OCI-LY7 (cell line): ENCODE measurements at regions not wholly inside any gene's neighbourhood (a gene's known extent, or its start where the extent isn't known, plus 50 kb on each side); places are given as distances from the start of the nearest gene placed in this dataset.

ENCODE experiments used
- BruUV-seq: library from RNA; stranded (reverse); fragments of 400-500 nt; replicated peaks from 2 replicates; lab custom pipeline; 2021; lab: Mats Ljungman, UMichigan
- CTCF ChIA-PET: fragments of 300-600 bp; sonication (Branson Sonifier 250); formaldehyde crosslinking; loops from one replicate; lab custom pipeline; 2022; ENCODE audit warnings: antibody characterized with exemption; ENCODE audit not compliant: unreplicated experiment; lab: Charles Lee
- POLR2A ChIA-PET: fragments of 300-600 bp; sonication (Branson Sonifier 250); formaldehyde crosslinking; loops from one replicate; lab custom pipeline; 2022; ENCODE audit warnings: antibody characterized with exemption; lab: Charles Lee
- DNase-seq: peaks from one replicate; pipeline ENCODE4 v3.0.0-alpha.2; 2015; ENCODE audit warnings: low spot score
- H2AFZ ChIP-seq: fragments of 200-600 bp; sonication (generic), shearing (Covaris generic); 2 replicates; pipeline ENCODE4 v1.6.1; 2014; ENCODE audit warnings: mild to moderate bottlenecking, antibody characterized with exemption, low read length, moderate library complexity
- H3K27ac ChIP-seq: fragments of 200-600 bp; sonication (generic); 2 replicates; pipeline ENCODE4 v1.5.1; 2014; ENCODE audit warnings: mixed run types, low read depth, mild to moderate bottlenecking, moderate library complexity, low read length, inconsistent platforms; ENCODE audit not compliant: poor library complexity, severe bottlenecking
- H3K36me3 ChIP-seq: fragments of 200-600 bp; sonication (generic); 2 replicates; pipeline ENCODE4 v1.6.1; 2014; ENCODE audit warnings: mild to moderate bottlenecking, antibody characterized with exemption, low read length, moderate library complexity, mixed read lengths; ENCODE audit not compliant: insufficient read depth
- H3K4me1 ChIP-seq: fragments of 200-600 bp; sonication (generic); 2 replicates; pipeline ENCODE4 v1.5.1; 2014; ENCODE audit warnings: mild to moderate bottlenecking, low read length; ENCODE audit not compliant: insufficient read depth, poor library complexity, severe bottlenecking
- H3K4me2 ChIP-seq: fragments of 200-600 bp; sonication (generic); 2 replicates; pipeline ENCODE4 v1.6.1; 2014; ENCODE audit warnings: mild to moderate bottlenecking, low read length
- H3K4me3 ChIP-seq: fragments of 200-600 bp; sonication (generic); 2 replicates; pipeline ENCODE4 v1.5.1; 2014; ENCODE audit warnings: mild to moderate bottlenecking, low read depth, low read length; ENCODE audit not compliant: poor library complexity, severe bottlenecking
- H3K79me2 ChIP-seq: fragments of 200-600 bp; sonication (generic); 2 replicates; pipeline ENCODE4 v1.6.1; 2016; ENCODE audit warnings: low read depth, mild to moderate bottlenecking, low read length, moderate library complexity, mixed read lengths; ENCODE audit not compliant: insufficient read depth
- H3K9me2 ChIP-seq: fragments of 200-600 bp; sonication (generic); 2 replicates; pipeline ENCODE4 v1.6.1; 2016; ENCODE audit warnings: mild to moderate bottlenecking, low read length, mixed read lengths; ENCODE audit not compliant: insufficient read depth
- H3K9me3 ChIP-seq: fragments of 200-600 bp; sonication (generic); 2 replicates; pipeline ENCODE4 v1.6.1; 2014; ENCODE audit warnings: mild to moderate bottlenecking, mixed run types, low read length, mixed read lengths
- H4K20me1 ChIP-seq: fragments of 200-600 bp; sonication (generic); 2 replicates; pipeline ENCODE4 v1.6.1; 2014; ENCODE audit warnings: mild to moderate bottlenecking, antibody characterized with exemption, low read length, moderate library complexity, mixed read lengths; ENCODE audit not compliant: insufficient read depth
- EZH2phosphoT487 ChIP-seq: fragments of 200-600 bp; sonication (generic); IDR thresholded peaks from 2 replicates; pipeline ENCODE4 v1.6.1; 2018; ENCODE audit warnings: low read depth, borderline replicate concordance, mild to moderate bottlenecking, mixed run types, antibody characterized with exemption, low read length, moderate library complexity, mixed read lengths
- intact Hi-C: fragments of 100-400 bp; cut with micrococcal nuclease; formaldehyde crosslinking; loops from one replicate; pipeline ENCODE4 v1.10.0; 2022; ENCODE audit not compliant: unreplicated experiment
- TF ChIP-seq, protein P1 (sequence below): fragments of 200-600 bp; sonication (generic); conservative IDR thresholded peaks from 2 replicates; pipeline ENCODE4 v1.5.1; 2014; ENCODE audit warnings: mild to moderate bottlenecking, antibody characterized with exemption, low read length, moderate library complexity, mixed read lengths

DNA sequence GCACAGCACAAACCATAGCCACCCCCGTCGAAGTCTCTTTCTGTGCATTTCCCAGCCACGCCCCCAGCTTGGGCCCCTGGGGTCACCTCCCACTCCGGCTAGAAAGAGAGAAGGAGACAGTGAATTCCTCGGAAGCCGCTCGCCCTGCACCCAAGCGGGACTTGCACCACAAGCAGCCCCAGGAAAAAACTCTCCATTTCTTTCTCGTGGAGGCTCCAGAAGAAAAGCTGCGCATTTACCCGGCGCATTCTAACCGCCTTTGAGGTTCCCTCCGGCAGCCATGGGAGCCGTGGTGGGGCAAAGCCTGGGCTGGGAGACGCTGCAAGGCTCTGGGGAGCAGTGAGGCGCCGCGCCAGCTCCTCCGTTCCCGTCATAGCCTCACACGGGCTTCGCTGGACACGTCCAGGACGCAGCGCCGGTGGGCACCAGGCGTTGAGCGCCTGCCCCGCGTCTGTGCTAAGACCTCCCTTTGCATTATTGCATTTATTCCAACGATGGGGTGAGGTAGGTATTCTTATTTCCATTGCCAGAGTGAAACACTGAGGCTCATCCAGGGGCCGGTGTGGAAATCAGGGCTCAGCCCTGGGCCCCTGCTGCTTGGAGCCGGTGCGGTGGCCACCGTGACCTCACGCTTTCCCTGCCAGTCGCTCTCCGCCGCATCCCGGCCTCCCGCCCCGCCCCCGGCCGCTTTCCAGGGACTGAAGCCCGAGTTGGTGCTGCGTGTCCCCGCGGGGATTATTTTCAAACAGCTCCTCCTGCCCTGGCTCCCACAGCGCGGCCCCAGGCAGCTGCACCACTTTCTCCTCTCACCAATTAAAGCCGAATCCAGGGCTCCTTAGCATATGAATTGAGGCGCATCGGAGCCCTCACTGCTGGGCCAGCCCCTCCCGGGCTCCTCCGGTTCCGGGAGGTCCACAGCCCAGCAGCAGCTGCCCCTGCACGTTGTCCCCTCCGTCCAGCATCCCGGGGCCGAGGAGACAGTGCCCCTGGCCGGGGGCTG lies 148.3 kb upstream of the AFDN start:
- no peak for DNase-seq
- Histone ChIP-seq H3K36me3 (no peaks in the 10 kb centered on the region), H3K4me3 (no peak overlapping the region), H2AFZ (no peak overlapping the region), H3K9me3 (no peaks in the 10 kb centered on the region), H3K9me2 (no peaks in the 10 kb centered on the region), H3K4me1 (no peaks in the 10 kb centered on the region), H3K79me2 (no peaks in the 10 kb centered on the region), H3K27ac (no peak overlapping the region), H4K20me1 (no peaks in the 10 kb centered on the region), H3K4me2 (no peak overlapping the region)
- TF ChIP-seq, protein P1, sequence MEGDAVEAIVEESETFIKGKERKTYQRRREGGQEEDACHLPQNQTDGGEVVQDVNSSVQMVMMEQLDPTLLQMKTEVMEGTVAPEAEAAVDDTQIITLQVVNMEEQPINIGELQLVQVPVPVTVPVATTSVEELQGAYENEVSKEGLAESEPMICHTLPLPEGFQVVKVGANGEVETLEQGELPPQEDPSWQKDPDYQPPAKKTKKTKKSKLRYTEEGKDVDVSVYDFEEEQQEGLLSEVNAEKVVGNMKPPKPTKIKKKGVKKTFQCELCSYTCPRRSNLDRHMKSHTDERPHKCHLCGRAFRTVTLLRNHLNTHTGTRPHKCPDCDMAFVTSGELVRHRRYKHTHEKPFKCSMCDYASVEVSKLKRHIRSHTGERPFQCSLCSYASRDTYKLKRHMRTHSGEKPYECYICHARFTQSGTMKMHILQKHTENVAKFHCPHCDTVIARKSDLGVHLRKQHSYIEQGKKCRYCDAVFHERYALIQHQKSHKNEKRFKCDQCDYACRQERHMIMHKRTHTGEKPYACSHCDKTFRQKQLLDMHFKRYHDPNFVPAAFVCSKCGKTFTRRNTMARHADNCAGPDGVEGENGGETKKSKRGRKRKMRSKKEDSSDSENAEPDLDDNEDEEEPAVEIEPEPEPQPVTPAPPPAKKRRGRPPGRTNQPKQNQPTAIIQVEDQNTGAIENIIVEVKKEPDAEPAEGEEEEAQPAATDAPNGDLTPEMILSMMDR: no peak
- TF ChIP-seq EZH2phosphoT487: no peak
- CTCF ChIA-PET: no interaction called here
- no TSS peak for BruUV-seq
- POLR2A ChIA-PET: no interaction called here
- intact Hi-C loops: no loop called here

DNA sequence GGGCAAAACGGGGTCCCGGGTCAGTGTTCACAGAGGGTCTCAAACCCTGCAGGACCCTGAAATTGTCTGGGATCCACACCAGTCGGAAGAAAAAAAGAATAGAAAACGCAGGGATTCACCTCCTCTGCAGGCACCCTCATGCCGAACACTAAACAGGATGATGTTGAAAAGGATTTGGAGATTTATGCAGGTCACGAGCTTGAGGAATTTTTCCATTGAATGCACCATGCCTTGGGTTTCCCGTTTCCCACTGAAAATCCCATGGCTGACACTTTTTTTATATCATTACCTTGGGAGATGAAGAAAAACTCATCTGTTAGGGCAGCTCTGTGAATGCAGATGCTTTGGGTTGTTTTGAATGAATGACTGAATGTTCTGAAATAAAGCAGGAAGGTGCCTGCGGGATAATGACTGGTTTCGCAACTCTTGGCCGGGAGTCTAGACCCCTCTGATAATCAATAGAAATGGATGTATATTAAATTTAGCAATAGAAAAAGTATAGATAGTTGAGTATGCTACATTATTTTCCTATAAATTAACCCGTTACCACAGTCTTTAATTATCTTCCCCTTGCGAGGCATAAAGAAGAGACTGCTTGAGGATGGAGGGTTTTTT lies 147.5 kb upstream of the AFDN start:
- H4K20me1 ChIP-seq: no peaks in the 10 kb centered on the region
- TF ChIP-seq, protein P1: no peak
- TF ChIP-seq EZH2phosphoT487: no peak
- CTCF ChIA-PET: no interaction called here
- no peak overlapping the region for H3K4me2 ChIP-seq
- no peak overlapping the region for H3K4me3 ChIP-seq
- H2AFZ ChIP-seq: no peak overlapping the region
- POLR2A ChIA-PET: no interaction called here
- no peak overlapping the region for H3K27ac ChIP-seq
- no peaks in the 10 kb centered on the region for H3K9me2 ChIP-seq
- BruUV-seq: no TSS peak
- H3K4me1 ChIP-seq: no peaks in the 10 kb centered on the region
- intact Hi-C loops: no loop called here
- no peaks in the 10 kb centered on the region for H3K79me2 ChIP-seq
- DNase-seq: no peak
- H3K9me3 ChIP-seq: no peaks in the 10 kb centered on the region
- H3K36me3 ChIP-seq: no peaks in the 10 kb centered on the region
